Chondrocyte (in vitro differentiated cells): ENCODE measurements at regions not wholly inside any gene's neighbourhood (a gene's known extent, or its start where the extent isn't known, plus 50 kb on each side); places are given as distances from the start of the nearest gene placed in this dataset.
"Not testable (repeated sequence)": the region's sequence is repeated elsewhere in the genome, so short reads cannot be mapped to it uniquely, and the experiment has no call there.

Source experiments
- DNase-seq: peaks from one replicate; pipeline ENCODE4 v3.0.0; 2021; ENCODE audit warnings: mixed read lengths, low spot score
- H3K27ac Mint-ChIP-seq: one replicate; pipeline ENCODE4 v1.8.0; 2021; ENCODE audit warnings: mild to moderate bottlenecking, moderate library complexity, mixed read lengths; ENCODE audit not compliant: unreplicated experiment
- H3K27me3 Mint-ChIP-seq: 2 replicates; pipeline ENCODE4 v1.8.0; 2021; ENCODE audit warnings: low read depth, mixed read lengths
- H3K36me3 Mint-ChIP-seq: 2 replicates; pipeline ENCODE4 v1.8.0; 2021; ENCODE audit warnings: low read depth, mixed read lengths
- H3K4me1 Mint-ChIP-seq: 2 replicates; pipeline ENCODE4 v1.8.0; 2021; ENCODE audit warnings: low read depth, mild to moderate bottlenecking, mixed read lengths
- H3K4me3 Mint-ChIP-seq: one replicate; pipeline ENCODE4 v1.8.0; 2021; ENCODE audit warnings: mild to moderate bottlenecking, moderate library complexity, mixed read lengths; ENCODE audit not compliant: unreplicated experiment
- H3K9me3 Mint-ChIP-seq: 2 replicates; pipeline ENCODE4 v1.8.0; 2021; ENCODE audit warnings: low read depth, mixed read lengths
- CTCF ChIP-seq: fragments of 200-600 bp; sonication (generic); IDR thresholded peaks from 2 replicates; pipeline ENCODE4 v1.5.0; 2021; ENCODE audit warnings: antibody characterized with exemption, mild to moderate bottlenecking, moderate library complexity

- H3K27me3 Mint-ChIP-seq, H3K4me3 Mint-ChIP-seq, H3K9me3 Mint-ChIP-seq, H3K27ac Mint-ChIP-seq, H3K4me1 Mint-ChIP-seq, H3K36me3 Mint-ChIP-seq, DNase-seq: not testable (repeated sequence)
Measured at GRCh38 chr7:65562522-65562921, 188.9 kb downstream of the ZNF92 start.

- H3K9me3 Mint-ChIP-seq, H3K27me3 Mint-ChIP-seq, DNase-seq, H3K27ac Mint-ChIP-seq, H3K4me1 Mint-ChIP-seq, H3K36me3 Mint-ChIP-seq, H3K4me3 Mint-ChIP-seq: not testable (repeated sequence)
Measured at GRCh38 chr7:65563333-65563732, 189.7 kb downstream of the ZNF92 start.

- not testable (repeated sequence) for H3K4me3 Mint-ChIP-seq, H3K27ac Mint-ChIP-seq, H3K4me1 Mint-ChIP-seq, DNase-seq, H3K27me3 Mint-ChIP-seq, H3K36me3 Mint-ChIP-seq, H3K9me3 Mint-ChIP-seq
Measured at GRCh38 chr7:65568226-65568625, 194.6 kb downstream of the ZNF92 start.

- H3K27me3 Mint-ChIP-seq, H3K9me3 Mint-ChIP-seq, DNase-seq, H3K4me1 Mint-ChIP-seq, H3K27ac Mint-ChIP-seq, H3K4me3 Mint-ChIP-seq, H3K36me3 Mint-ChIP-seq: not testable (repeated sequence)
Measured at GRCh38 chr7:65570990-65571389, 197.3 kb downstream of the ZNF92 start.

- H3K27ac Mint-ChIP-seq, H3K27me3 Mint-ChIP-seq, H3K36me3 Mint-ChIP-seq, H3K4me1 Mint-ChIP-seq, H3K4me3 Mint-ChIP-seq, DNase-seq, H3K9me3 Mint-ChIP-seq: not testable (repeated sequence)
Measured at GRCh38 chr7:65572581-65572980, 198.9 kb downstream of the ZNF92 start.

- not testable (repeated sequence) for H3K27me3 Mint-ChIP-seq, H3K27ac Mint-ChIP-seq, H3K9me3 Mint-ChIP-seq, H3K4me1 Mint-ChIP-seq, H3K4me3 Mint-ChIP-seq, DNase-seq, H3K36me3 Mint-ChIP-seq
Measured at GRCh38 chr7:65576370-65576769, 202.7 kb downstream of the ZNF92 start.

GRCh38 chr7:65582518-65583119, 209.0 kb downstream of the ZNF92 start:
- not testable (repeated sequence) for H3K27ac Mint-ChIP-seq, H3K4me3 Mint-ChIP-seq, H3K9me3 Mint-ChIP-seq, DNase-seq, H3K36me3 Mint-ChIP-seq, H3K4me1 Mint-ChIP-seq, H3K27me3 Mint-ChIP-seq

- not testable (repeated sequence) for H3K4me3 Mint-ChIP-seq, H3K36me3 Mint-ChIP-seq, H3K4me1 Mint-ChIP-seq, H3K27ac Mint-ChIP-seq, DNase-seq, H3K9me3 Mint-ChIP-seq
- peaks cover 37% of the 10 kb centered on the region for H3K27me3 Mint-ChIP-seq
Measured at GRCh38 chr7:65602495-65602894, 228.8 kb downstream of the ZNF92 start.

GRCh38 chr7:65609131-65609530, 235.5 kb downstream of the ZNF92 start:
- peaks cover 28% of the 10 kb centered on the region for H3K27me3 Mint-ChIP-seq
- no peak for DNase-seq
- no peaks in the 10 kb centered on the region for H3K36me3 Mint-ChIP-seq
- H3K9me3 Mint-ChIP-seq = no peaks in the 10 kb centered on the region
- H3K4me1 Mint-ChIP-seq = no peaks in the 10 kb centered on the region
- no peak overlapping the region for H3K4me3 Mint-ChIP-seq
- no peak for TF ChIP-seq CTCF
- no peak overlapping the region for H3K27ac Mint-ChIP-seq

GRCh38 chr7:65613644-65614289, 240.1 kb downstream of the ZNF92 start:
- not testable (repeated sequence) for H3K9me3 Mint-ChIP-seq, H3K4me3 Mint-ChIP-seq, H3K27ac Mint-ChIP-seq, H3K4me1 Mint-ChIP-seq, DNase-seq, H3K36me3 Mint-ChIP-seq
- peaks cover 35% of the 10 kb centered on the region for H3K27me3 Mint-ChIP-seq

GRCh38 chr7:65616111-65616510, 242.5 kb downstream of the ZNF92 start:
- not testable (repeated sequence) for DNase-seq, H3K4me1 Mint-ChIP-seq, H3K27ac Mint-ChIP-seq, H3K4me3 Mint-ChIP-seq, H3K9me3 Mint-ChIP-seq, H3K36me3 Mint-ChIP-seq
- peaks cover 35% of the 10 kb centered on the region for H3K27me3 Mint-ChIP-seq

GRCh38 chr7:65620216-65620615, 246.6 kb downstream of the ZNF92 start:
- not testable (repeated sequence) for DNase-seq, H3K27ac Mint-ChIP-seq, H3K4me1 Mint-ChIP-seq, H3K36me3 Mint-ChIP-seq, H3K9me3 Mint-ChIP-seq, H3K4me3 Mint-ChIP-seq
- H3K27me3 Mint-ChIP-seq = peaks cover 37% of the 10 kb centered on the region
